NCI-H1694 treated with DMSO at 0.1 percent for 48 hours (cell line): ENCODE measurements at regions not wholly inside any gene's neighbourhood (a gene's known extent, or its start where the extent isn't known, plus 50 kb on each side); places are given as distances from the start of the nearest gene placed in this dataset.

Source experiments
- DNase-seq: peaks from one replicate; lab custom pipeline; 2025; lab: John Stamatoyannopoulos, UW

GRCh38 chr3:23644099-23644498 lies 161.7 kb upstream of the UBE2E1 start:
- DNase-seq: no peak

GRCh38 chr3:23644676-23645075 lies 161.1 kb upstream of the UBE2E1 start:
- no peak for DNase-seq

- no peak for DNase-seq
Measured at GRCh38 chr3:23645533-23646183, 160.1 kb upstream of the UBE2E1 start.

GRCh38 chr3:23646184-23646920 lies 159.4 kb upstream of the UBE2E1 start:
- no peak for DNase-seq

GRCh38 chr3:23647706-23648258 lies 158.0 kb upstream of the UBE2E1 start:
- no peak for DNase-seq

- DNase-seq: no peak
Measured at GRCh38 chr3:23648326-23648995, 157.3 kb upstream of the UBE2E1 start.

GRCh38 chr3:23648996-23649395 lies 156.8 kb upstream of the UBE2E1 start:
- no peak for DNase-seq

GRCh38 chr3:23649448-23649847 lies 156.3 kb upstream of the UBE2E1 start:
- DNase-seq: no peak

GRCh38 chr3:23650371-23651140 lies 155.2 kb upstream of the UBE2E1 start:
- no peak for DNase-seq

GRCh38 chr3:23653647-23654525 lies 151.9 kb upstream of the UBE2E1 start:
- no peak for DNase-seq

- no peak for DNase-seq
Measured at GRCh38 chr3:23654571-23654970, 151.2 kb upstream of the UBE2E1 start.

GRCh38 chr3:23655749-23656148 lies 150.0 kb upstream of the UBE2E1 start:
- no peak for DNase-seq

GRCh38 chr3:23656199-23656598 lies 149.6 kb upstream of the UBE2E1 start:
- no peak for DNase-seq

- DNase-seq: no peak
Measured at GRCh38 chr3:23656821-23657220, 148.9 kb upstream of the UBE2E1 start.

GRCh38 chr3:23657647-23658046 lies 148.1 kb upstream of the UBE2E1 start:
- DNase-seq: no peak

GRCh38 chr3:23659274-23659673 lies 146.5 kb upstream of the UBE2E1 start:
- DNase-seq: no peak

- no peak for DNase-seq
Measured at GRCh38 chr3:23659840-23660430, 145.8 kb upstream of the UBE2E1 start.

- DNase-seq: no peak
Measured at GRCh38 chr3:23662079-23662617, 143.6 kb upstream of the UBE2E1 start.

- DNase-seq: no peak
Measured at GRCh38 chr3:23663246-23663645, 142.5 kb upstream of the UBE2E1 start.

GRCh38 chr3:23663661-23664186 lies 142.0 kb upstream of the UBE2E1 start:
- no peak for DNase-seq
